K562 (cell line): ENCODE measurements at regions not wholly inside any gene's neighbourhood (a gene's known extent, or its start where the extent isn't known, plus 50 kb on each side); places are given as distances from the start of the nearest gene placed in this dataset.

Source experiments
- ATAC-seq: fragments of 200-7000 bp; cut with Tn5 transposase; 3 replicates; pipeline ENCODE4 v1.9.1; 2020; ENCODE audit warnings: moderate library complexity
- BruUV-seq: library from RNA; stranded (reverse); fragments of 400-500 nt; replicated peaks from 2 replicates; lab custom pipeline; 2021; lab: Mats Ljungman, UMichigan
- CTCF ChIA-PET: fragments of 300-600 bp; formaldehyde crosslinking; extraction: SDS; loops from one replicate; lab custom pipeline; 2021; ENCODE audit warnings: low intra/inter-chr PET ratio; lab: Yijun Ruan, JAX
- POLR2A ChIA-PET: fragments of 300-600, 350-650 bp; sonication (Branson Sonifier 250); formaldehyde crosslinking; extraction: SDS; loops from one replicate; lab custom pipeline; 2021; ENCODE audit warnings: antibody characterized with exemption, inconsistent platforms; lab: Yijun Ruan, JAX
- DNase-seq, 4 experiments: peaks; one replicate each; pipeline versions ENCODE4 v3.0.0 to v3.0.0-alpha.2; 2011 to 2018; ENCODE audit warnings: low spot score in 3 of 4, mixed read lengths in 3 of 4; ENCODE audit errors: extremely low read depth in 1 of 4
- FAIRE-seq: peaks from 2 replicates; lab custom pipeline; 2011; peaks lifted over from hg19 to GRCh38; lab: Jason Lieb, UNC
- H2AFZ ChIP-seq: 2 replicates; pipeline ENCODE4 v1.6.0; 2011; ENCODE audit warnings: low read depth, low read length, control low read depth, inconsistent platforms
- H3K27ac ChIP-seq: fragments of 200-600 bp; 3 replicates; pipeline ENCODE4 v1.8.0; 2011; ENCODE audit warnings: low read depth, mild to moderate bottlenecking, control low read depth, inconsistent platforms, low read length, moderate library complexity, mixed read lengths; ENCODE audit errors: extremely low read depth
- H3K27me3 ChIP-seq, 2 experiments: fragments of 300-600 bp in 1 of 2; 2 replicates in 1 of 2; 3 replicates in 1 of 2; pipeline versions ENCODE4 v1.6.0 to v1.8.0; 2011; ENCODE audit warnings: inconsistent platforms in 2 of 2, low read length in 2 of 2, mild to moderate bottlenecking in 1 of 2, mixed read lengths in 1 of 2, moderate library complexity in 1 of 2; ENCODE audit not compliant: control insufficient read depth in 2 of 2, insufficient read depth in 2 of 2
- H3K36me3 ChIP-seq: fragments of 300-600 bp; 3 replicates; pipeline ENCODE4 v1.8.0; 2011; ENCODE audit warnings: mild to moderate bottlenecking, low read length, inconsistent platforms; ENCODE audit not compliant: control insufficient read depth, insufficient read depth
- H3K4me1 ChIP-seq, 2 experiments: fragments of 200-600 bp in 1 of 2; replicated peaks in 1 of 2; 2 replicates in 1 of 2; 3 replicates in 1 of 2; pipeline versions ENCODE4 v1.5.1 to v1.8.0; 2011; ENCODE audit warnings: inconsistent platforms in 2 of 2, low read length in 2 of 2, mild to moderate bottlenecking in 1 of 2, mixed read lengths in 1 of 2, moderate library complexity in 1 of 2; ENCODE audit not compliant: control insufficient read depth in 2 of 2, insufficient read depth in 2 of 2
- H3K4me2 ChIP-seq: 2 replicates; pipeline ENCODE4 v1.6.1; 2011; ENCODE audit warnings: low read length, control low read depth, inconsistent platforms, mixed read lengths; ENCODE audit not compliant: insufficient read depth
- H3K4me3 ChIP-seq: fragments of 200-600 bp; sonication (generic), shearing (Covaris generic); 2 replicates; pipeline ENCODE4 v1.5.1; 2016; ENCODE audit warnings: control low read depth, inconsistent platforms
- H3K79me2 ChIP-seq: fragments of 200-600 bp; 3 replicates; pipeline ENCODE4 v1.8.0; 2011; ENCODE audit warnings: low read length, inconsistent platforms; ENCODE audit not compliant: control insufficient read depth, insufficient read depth
- H3K9ac ChIP-seq, 2 experiments: 2 replicates each; pipeline versions ENCODE4 v1.6.0 to v1.6.1; 2011; ENCODE audit warnings: low read depth in 2 of 2, low read length in 2 of 2, control low read depth in 1 of 2, inconsistent platforms in 1 of 2, mild to moderate bottlenecking in 1 of 2, mixed read lengths in 1 of 2; ENCODE audit not compliant: insufficient read depth in 1 of 2
- H3K9me1 ChIP-seq: one replicate; pipeline ENCODE4 v1.6.0; 2011; ENCODE audit warnings: inconsistent platforms, mild to moderate bottlenecking, low read length, moderate library complexity; ENCODE audit not compliant: control insufficient read depth, insufficient read depth
- H3K9me3 ChIP-seq: replicated peaks from 2 replicates; pipeline ENCODE4 v1.5.1; 2011; ENCODE audit warnings: low read depth, low read length, inconsistent platforms; ENCODE audit not compliant: control insufficient read depth, insufficient read depth
- H4K20me1 ChIP-seq: replicated peaks from 2 replicates; pipeline ENCODE4 v1.6.1; 2011; ENCODE audit warnings: low read length, inconsistent platforms, mixed read lengths; ENCODE audit not compliant: control insufficient read depth, insufficient read depth
- CEBPG ChIP-seq, 3 experiments: fragments of 200-800 bp in 1 of 3; sonication (Bioruptor generic) in 1 of 3; sonication (generic) in 1 of 3; formaldehyde crosslinking in 1 of 3; IDR thresholded peaks in 2 of 3; conservative IDR thresholded peaks in 1 of 3; 2 replicates each; pipeline versions ENCODE4 v1.6.1 to v1.8.0; 2016 to 2022; ENCODE audit warnings: missing compliant biosample characterization in 2 of 3, missing genetic modification characterization in 2 of 3, mild to moderate bottlenecking in 1 of 3, missing genetic modification reagents in 1 of 3
- CSDE1 ChIP-seq, 2 experiments: fragments of 450-650 bp; IDR thresholded peaks; 2 replicates each; pipeline ENCODE4 v1.6.1; 2016; ENCODE audit warnings: mild to moderate bottlenecking in 1 of 2
- HEY1 ChIP-seq: fragments of 250-450 bp; sonication (Bioruptor Pico); IDR thresholded peaks from 2 replicates; pipeline ENCODE4 v1.5.0; 2020; ENCODE audit warnings: mild to moderate bottlenecking, moderate library complexity, borderline replicate concordance
- KAT8 ChIP-seq: fragments of 450-650 bp; IDR thresholded peaks from 2 replicates; pipeline ENCODE4 v1.6.1; 2016; ENCODE audit warnings: low read depth, mild to moderate bottlenecking
- MAFG ChIP-seq: fragments of 450-650 bp; conservative IDR thresholded peaks from 2 replicates; pipeline ENCODE4 v1.6.1; 2016; ENCODE audit warnings: missing genetic modification characterization, missing compliant biosample characterization
- PML ChIP-seq: IDR thresholded peaks from 2 replicates; pipeline ENCODE4 v1.6.1; 2012; ENCODE audit warnings: low read length, inconsistent platforms
- POLR2B ChIP-seq: fragments of 450-650 bp; IDR thresholded peaks from 2 replicates; pipeline ENCODE4 v1.6.1; 2018; ENCODE audit warnings: low read depth; ENCODE audit not compliant: partially characterized antibody
- RAD21 ChIP-seq, 2 experiments: fragments of 250-450 bp in 1 of 2; fragments of 450-650 bp in 1 of 2; sonication (Bioruptor Pico) in 1 of 2; formaldehyde crosslinking in 1 of 2; IDR thresholded peaks in 1 of 2; conservative IDR thresholded peaks in 1 of 2; 2 replicates each; pipeline versions ENCODE4 v1.4.0 to v1.8.0; 2020 to 2022; ENCODE audit warnings: mild to moderate bottlenecking in 2 of 2, moderate library complexity in 1 of 2
- ZSCAN29 ChIP-seq: fragments of 450-650 bp; IDR thresholded peaks from 2 replicates; pipeline ENCODE4 v1.6.1; 2017
- WGBS: fragments of 100-300 bp; shearing (Covaris generic); methylation state at CpG from one replicate; pipeline ENCODE4 v1.1.6; 2016; ENCODE audit warnings: low coverage, mixed read lengths; ENCODE audit not compliant: insufficient coverage; ENCODE audit errors: missing lambda C conversion rate; 5-methylcytosine and 5-hydroxymethylcytosine counted together
- in situ Hi-C: fragments of 300-500 bp; cut with MboI; formaldehyde crosslinking; loops from 4 replicates; pipeline ENCODE4 v1.15.0; 2018; ENCODE audit warnings: inconsistent platforms, mixed read lengths
- intact Hi-C: fragments of 100-400 bp; cut with micrococcal nuclease; formaldehyde crosslinking; loops from 2 replicates; pipeline ENCODE4 v1.14.2; 2022
- TF ChIP-seq, protein P1 (sequence below): IDR thresholded peaks from 3 replicates; pipeline ENCODE4 v1.6.1; 2011; ENCODE audit warnings: borderline replicate concordance, mild to moderate bottlenecking, moderate library complexity; ENCODE audit not compliant: insufficient read length; ENCODE audit errors: extremely low read depth
- TF ChIP-seq, protein P2 (sequence below): fragments of 250-450 bp; sonication (Bioruptor Pico); IDR thresholded peaks from 2 replicates; pipeline ENCODE4 v1.8.0; 2022; ENCODE audit warnings: inconsistent platforms

DNA sequence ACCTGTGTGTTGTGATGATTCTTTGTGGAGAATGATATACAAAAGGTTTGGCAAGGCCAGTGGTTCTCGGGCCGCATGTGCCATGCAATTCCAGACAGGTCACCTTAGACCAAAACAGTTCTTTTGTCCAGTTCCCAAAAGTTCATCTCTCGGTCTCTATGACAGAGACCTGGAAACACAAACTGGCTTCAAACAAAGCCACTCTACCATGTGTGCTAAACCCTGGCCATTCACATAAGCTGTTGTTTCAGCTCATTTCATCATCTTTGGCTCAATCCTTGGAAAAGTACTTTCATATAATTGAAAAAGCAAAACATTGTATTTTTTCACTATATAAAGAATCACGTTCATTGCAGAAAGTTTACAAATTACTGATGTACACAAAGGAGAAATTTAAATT is 210.5 kb upstream of the SEMA6A start:
- H3K4me3 ChIP-seq, result no peak overlapping the region
- no peak for ATAC-seq
- H3K27me3 ChIP-seq, result no peaks in the 10 kb centered on the region
- peak; percentile 26 for FAIRE-seq
- no peak overlapping the region for H3K27ac ChIP-seq
- H3K9ac ChIP-seq, result no peak overlapping the region
- no peaks in the 10 kb centered on the region for H4K20me1 ChIP-seq
- no peaks in the 10 kb centered on the region for H3K36me3 ChIP-seq
- under 1% methylated on average over 4 of the region's 4 CpGs for WGBS
- no peaks in the 10 kb centered on the region for H3K9me3 ChIP-seq
- ChIA-PET CTCF (no interaction called here), POLR2A (no interaction called here)
- in situ Hi-C loops (no loop called here), intact Hi-C loops (no loop called here)
- no peak for DNase-seq
- H3K4me1 ChIP-seq, result no peaks in the 10 kb centered on the region
- H2AFZ ChIP-seq, result no peak overlapping the region
- no peaks in the 10 kb centered on the region for H3K79me2 ChIP-seq
- H3K4me2 ChIP-seq, result no peak overlapping the region
- H3K9me1 ChIP-seq, result no peaks in the 10 kb centered on the region
- no TSS peak for BruUV-seq
- no peak for TF ChIP-seq CEBPG (CRISPR knock-in tag; IDR thresholded peaks at IDR 0.05)
- peak in 1 of 2 experiments; percentile 48; a peak in 1 of 4 replicates for TF ChIP-seq CEBPG (tag; conservative IDR thresholded peaks at IDR 0.05 in 1 of 2, IDR thresholded peaks at IDR 0.05 in 1 of 2)
- no peak for TF ChIP-seq POLR2B
- no peak for TF ChIP-seq KAT8
- TF ChIP-seq MAFG (tag), result no peak
- TF ChIP-seq, protein P1, sequence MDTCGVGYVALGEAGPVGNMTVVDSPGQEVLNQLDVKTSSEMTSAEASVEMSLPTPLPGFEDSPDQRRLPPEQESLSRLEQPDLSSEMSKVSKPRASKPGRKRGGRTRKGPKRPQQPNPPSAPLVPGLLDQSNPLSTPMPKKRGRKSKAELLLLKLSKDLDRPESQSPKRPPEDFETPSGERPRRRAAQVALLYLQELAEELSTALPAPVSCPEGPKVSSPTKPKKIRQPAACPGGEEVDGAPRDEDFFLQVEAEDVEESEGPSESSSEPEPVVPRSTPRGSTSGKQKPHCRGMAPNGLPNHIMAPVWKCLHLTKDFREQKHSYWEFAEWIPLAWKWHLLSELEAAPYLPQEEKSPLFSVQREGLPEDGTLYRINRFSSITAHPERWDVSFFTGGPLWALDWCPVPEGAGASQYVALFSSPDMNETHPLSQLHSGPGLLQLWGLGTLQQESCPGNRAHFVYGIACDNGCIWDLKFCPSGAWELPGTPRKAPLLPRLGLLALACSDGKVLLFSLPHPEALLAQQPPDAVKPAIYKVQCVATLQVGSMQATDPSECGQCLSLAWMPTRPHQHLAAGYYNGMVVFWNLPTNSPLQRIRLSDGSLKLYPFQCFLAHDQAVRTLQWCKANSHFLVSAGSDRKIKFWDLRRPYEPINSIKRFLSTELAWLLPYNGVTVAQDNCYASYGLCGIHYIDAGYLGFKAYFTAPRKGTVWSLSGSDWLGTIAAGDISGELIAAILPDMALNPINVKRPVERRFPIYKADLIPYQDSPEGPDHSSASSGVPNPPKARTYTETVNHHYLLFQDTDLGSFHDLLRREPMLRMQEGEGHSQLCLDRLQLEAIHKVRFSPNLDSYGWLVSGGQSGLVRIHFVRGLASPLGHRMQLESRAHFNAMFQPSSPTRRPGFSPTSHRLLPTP, result no peak
- no peak for TF ChIP-seq CSDE1 (IDR thresholded peaks at IDR 0.05)
- no peak for TF ChIP-seq ZSCAN29
- no peak for TF ChIP-seq HEY1 (CRISPR knock-in tag)
- no peak for TF ChIP-seq PML
- TF ChIP-seq, protein P2, sequence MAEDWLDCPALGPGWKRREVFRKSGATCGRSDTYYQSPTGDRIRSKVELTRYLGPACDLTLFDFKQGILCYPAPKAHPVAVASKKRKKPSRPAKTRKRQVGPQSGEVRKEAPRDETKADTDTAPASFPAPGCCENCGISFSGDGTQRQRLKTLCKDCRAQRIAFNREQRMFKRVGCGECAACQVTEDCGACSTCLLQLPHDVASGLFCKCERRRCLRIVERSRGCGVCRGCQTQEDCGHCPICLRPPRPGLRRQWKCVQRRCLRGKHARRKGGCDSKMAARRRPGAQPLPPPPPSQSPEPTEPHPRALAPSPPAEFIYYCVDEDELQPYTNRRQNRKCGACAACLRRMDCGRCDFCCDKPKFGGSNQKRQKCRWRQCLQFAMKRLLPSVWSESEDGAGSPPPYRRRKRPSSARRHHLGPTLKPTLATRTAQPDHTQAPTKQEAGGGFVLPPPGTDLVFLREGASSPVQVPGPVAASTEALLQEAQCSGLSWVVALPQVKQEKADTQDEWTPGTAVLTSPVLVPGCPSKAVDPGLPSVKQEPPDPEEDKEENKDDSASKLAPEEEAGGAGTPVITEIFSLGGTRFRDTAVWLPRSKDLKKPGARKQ (CRISPR knock-in tag), result no peak
- TF ChIP-seq RAD21 (CRISPR knock-in tag; conservative IDR thresholded peaks at IDR 0.05 in 1 of 2, IDR thresholded peaks at IDR 0.05 in 1 of 2), result no peak
